GM23248 (cell line): ENCODE measurements at regions not wholly inside any gene's neighbourhood (a gene's known extent, or its start where the extent isn't known, plus 50 kb on each side); places are given as distances from the start of the nearest gene placed in this dataset.

ENCODE experiments used
- EZH2 ChIP-seq: fragments of 200-600 bp; sonication (generic); IDR thresholded peaks from 2 replicates; pipeline ENCODE4 v1.6.1; 2018; ENCODE audit warnings: antibody characterized with exemption, mild to moderate bottlenecking; ENCODE audit not compliant: insufficient read depth, poor library complexity, severe bottlenecking
- EZH2phosphoT487 ChIP-seq: fragments of 200-600 bp; sonication (generic); IDR thresholded peaks from 2 replicates; pipeline ENCODE4 v1.6.1; 2018; ENCODE audit warnings: antibody characterized with exemption, moderate library complexity, mild to moderate bottlenecking, low read depth; ENCODE audit not compliant: insufficient read depth

GRCh38 chr10:117716889-117717288 is 174.3 kb downstream of the EMX2 start:
- no peak for TF ChIP-seq EZH2phosphoT487
- no peak for TF ChIP-seq EZH2
